ENCODE measurements at regions not wholly inside any gene's neighbourhood (a gene's known extent, or its start where the extent isn't known, plus 50 kb on each side); places are given as distances from the start of the nearest gene placed in this dataset.

DNA sequence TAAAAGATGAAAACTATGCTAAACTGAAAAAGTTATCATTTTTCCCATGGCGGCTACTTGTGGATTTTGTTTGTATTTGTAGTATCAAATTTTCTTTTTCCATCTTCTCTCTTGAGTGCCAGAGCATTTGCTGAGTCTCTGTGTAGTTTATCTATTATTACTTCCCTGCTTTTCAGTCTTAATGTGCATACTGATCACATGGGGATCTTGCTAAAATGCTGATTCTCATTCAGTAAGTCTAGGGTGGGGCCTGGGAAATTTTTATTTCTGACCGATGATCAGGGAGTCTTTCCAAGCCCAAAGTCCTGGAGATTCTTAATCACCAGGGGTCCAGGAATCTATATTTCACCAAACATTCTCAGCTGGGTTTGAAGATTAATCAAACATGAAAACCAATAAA is 189.0 kb upstream of the GOT2 start:
- no peaks in the 10 kb centered on the region for H3K36me3 Mint-ChIP-seq
- Histone ChIP-seq H3K27ac (ENCODE audit: low read depth, low read length) (no peak overlapping the region), H3K27me3 (ENCODE audit: insufficient read depth, low read length) (no peaks in the 10 kb centered on the region), H3K4me3 (ENCODE audit: low read length in 2 of 2) (no peak overlapping the region), H3K9me3 (ENCODE audit: control insufficient read depth in 1 of 2, low read length in 2 of 2) (no peaks in the 10 kb centered on the region), H3K36me3 (ENCODE audit: insufficient read depth, low read length) (no peaks in the 10 kb centered on the region), H3K4me1 (ENCODE audit: insufficient read depth, low read length) (no peaks in the 10 kb centered on the region)
- H3K4me3 Mint-ChIP-seq: no peak overlapping the region
- H3K4me1 Mint-ChIP-seq: no peaks in the 10 kb centered on the region
- no peak for DNase-seq
- peaks cover 0 to 9% (median 4%) of the 10 kb centered on the region in 8 donors for H3K9me3 Mint-ChIP-seq
- intact Hi-C loops (cut with micrococcal nuclease): no loop called here
- no peak overlapping the region for H3K27ac Mint-ChIP-seq
- ChIA-PET POLR2A (ENCODE audit: partially characterized antibody) (no interaction called here), CTCF (ENCODE audit: partially characterized antibody) (no interaction called here)
- H3K27me3 Mint-ChIP-seq: peaks cover 0 to 4% of the 10 kb centered on the region in 2 donors

DNA sequence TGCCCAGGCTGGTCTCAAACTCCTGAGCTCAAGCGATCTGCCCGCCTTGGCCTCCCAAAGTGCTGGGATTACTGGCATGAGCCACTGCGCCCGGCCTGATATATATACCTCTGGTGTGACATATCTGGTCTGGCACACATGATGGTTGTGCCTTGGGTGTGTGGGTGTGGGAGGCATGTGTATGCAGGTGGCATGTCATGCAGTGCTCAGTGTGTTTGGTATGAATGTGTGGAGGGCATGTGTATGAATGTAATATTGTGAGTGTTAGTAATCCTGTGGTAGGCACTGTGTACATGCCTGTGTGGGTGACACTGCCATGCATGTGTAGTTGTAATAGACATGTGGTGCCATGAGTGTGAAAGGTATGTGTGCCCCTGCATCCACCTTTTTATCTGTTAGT is 179.3 kb upstream of the GOT2 start:
- no peak overlapping the region for H3K27ac Mint-ChIP-seq
- DNase-seq: no peak
- H3K4me1 ChIP-seq (ENCODE audit: insufficient read depth, low read length): no peaks in the 10 kb centered on the region
- CTCF ChIA-PET (ENCODE audit: partially characterized antibody): no interaction called here
- H3K36me3 ChIP-seq (ENCODE audit: insufficient read depth, low read length): no peaks in the 10 kb centered on the region
- peaks cover 0 to 23% (median 8%) of the 10 kb centered on the region in 8 donors for H3K9me3 Mint-ChIP-seq
- intact Hi-C loops (cut with micrococcal nuclease): no loop called here
- no peaks in the 10 kb centered on the region for H3K27me3 ChIP-seq (ENCODE audit: insufficient read depth, low read length)
- no peak overlapping the region for H3K4me3 ChIP-seq (ENCODE audit: low read length in 2 of 2)
- no peak overlapping the region for H3K27ac ChIP-seq (ENCODE audit: low read depth, low read length)
- POLR2A ChIA-PET (ENCODE audit: partially characterized antibody): no interaction called here
- H3K4me3 Mint-ChIP-seq: no peak overlapping the region
- no peaks in the 10 kb centered on the region for H3K9me3 ChIP-seq (ENCODE audit: control insufficient read depth in 1 of 2, low read length in 2 of 2)
- H3K36me3 Mint-ChIP-seq: no peaks in the 10 kb centered on the region
- H3K27me3 Mint-ChIP-seq: no peaks in the 10 kb centered on the region
- no peaks in the 10 kb centered on the region for H3K4me1 Mint-ChIP-seq

DNA sequence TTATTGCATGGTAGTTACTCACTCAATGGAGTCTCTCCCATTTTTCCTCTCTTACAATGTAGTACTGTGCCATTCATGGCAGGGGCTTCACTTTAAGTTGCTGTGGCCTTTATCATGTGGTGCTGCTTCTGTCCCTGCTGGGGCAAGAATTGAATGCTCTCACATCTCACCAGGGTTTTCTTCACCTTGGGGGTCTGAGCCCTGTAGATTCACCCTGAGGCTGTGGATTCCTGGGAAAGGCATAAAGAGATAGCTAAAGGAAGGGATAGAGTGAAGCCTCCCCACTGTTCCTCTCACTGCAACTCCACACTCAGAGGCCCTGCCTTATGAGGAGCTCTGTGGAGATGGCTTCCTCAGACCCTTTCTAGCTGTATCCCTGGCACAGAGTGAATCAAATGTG is 178.5 kb upstream of the GOT2 start:
- H3K9me3 ChIP-seq (ENCODE audit: control insufficient read depth in 1 of 2, low read length in 2 of 2): no peaks in the 10 kb centered on the region
- H3K27ac Mint-ChIP-seq: no peak overlapping the region
- POLR2A ChIA-PET (ENCODE audit: partially characterized antibody): no interaction called here
- intact Hi-C loops (cut with micrococcal nuclease): no loop called here
- no peaks in the 10 kb centered on the region for H3K27me3 Mint-ChIP-seq
- no peak for DNase-seq
- no peak overlapping the region for H3K4me3 ChIP-seq (ENCODE audit: low read length in 2 of 2)
- no peak overlapping the region for H3K27ac ChIP-seq (ENCODE audit: low read depth, low read length)
- no peaks in the 10 kb centered on the region for H3K4me1 Mint-ChIP-seq
- no peaks in the 10 kb centered on the region for H3K4me1 ChIP-seq (ENCODE audit: insufficient read depth, low read length)
- H3K9me3 Mint-ChIP-seq: peaks cover 0 to 18% (median 8%) of the 10 kb centered on the region in 8 donors
- no peaks in the 10 kb centered on the region for H3K36me3 Mint-ChIP-seq
- H3K36me3 ChIP-seq (ENCODE audit: insufficient read depth, low read length): no peaks in the 10 kb centered on the region
- no peaks in the 10 kb centered on the region for H3K27me3 ChIP-seq (ENCODE audit: insufficient read depth, low read length)
- CTCF ChIA-PET (ENCODE audit: partially characterized antibody): no interaction called here
- H3K4me3 Mint-ChIP-seq: no peak overlapping the region

DNA sequence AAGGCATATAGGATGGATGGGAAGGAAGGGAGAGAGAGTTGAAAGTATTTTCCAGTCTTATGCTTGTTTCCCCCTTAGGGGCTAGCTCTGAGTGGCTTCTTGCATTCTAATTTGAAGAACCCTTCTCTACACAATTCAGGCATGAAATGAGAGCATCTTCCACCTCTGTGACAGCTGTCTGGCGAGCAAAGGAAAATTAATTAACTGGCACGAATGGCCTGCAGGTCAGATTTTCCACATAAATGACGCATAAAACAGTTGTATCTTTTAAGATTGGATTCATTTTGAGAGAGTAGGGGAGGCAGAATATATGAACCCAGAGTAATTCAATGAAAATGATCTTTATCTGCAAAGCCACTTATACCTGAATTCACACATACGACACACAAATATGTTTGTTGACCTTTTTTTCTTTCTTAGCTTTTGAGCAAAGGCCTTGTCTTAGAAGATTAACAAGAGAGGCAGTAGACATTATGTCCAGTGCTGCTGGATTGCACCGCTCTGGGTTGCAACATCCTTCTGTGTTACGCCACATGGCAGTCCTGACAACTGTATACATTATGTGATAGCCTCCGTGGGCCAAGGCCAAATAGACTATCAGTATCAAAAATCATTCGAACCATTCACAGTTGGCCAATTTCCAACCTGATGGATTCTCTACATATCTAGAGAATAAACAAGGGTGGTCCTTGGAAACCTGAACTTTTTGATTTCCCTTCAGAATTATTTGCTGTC is 173.0 kb upstream of the GOT2 start:
- no peaks in the 10 kb centered on the region for H3K4me1 Mint-ChIP-seq
- CTCF ChIA-PET (ENCODE audit: partially characterized antibody): no interaction called here
- H3K27ac ChIP-seq (ENCODE audit: low read depth, low read length): no peak overlapping the region

DNA sequence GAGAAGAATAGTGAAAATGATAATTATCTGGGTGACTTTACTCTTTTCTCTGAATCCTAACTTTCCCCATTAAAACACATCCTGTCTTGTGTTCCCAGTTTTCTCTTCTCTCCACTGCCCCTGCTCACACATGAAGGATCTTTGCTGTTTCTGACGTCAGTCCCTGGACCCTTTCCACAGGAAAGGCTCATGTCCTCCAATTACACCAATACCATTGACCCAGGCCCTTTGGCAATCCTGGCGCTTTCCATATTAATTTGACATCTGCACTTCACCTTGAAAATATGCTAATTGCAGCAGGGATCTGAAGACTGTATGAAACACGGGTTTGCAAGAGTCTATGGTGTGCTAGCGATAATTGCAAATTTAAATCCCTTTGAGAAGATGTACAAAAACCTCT is 170.2 kb upstream of the GOT2 start:
- CTCF ChIA-PET (ENCODE audit: partially characterized antibody): no interaction called here
- POLR2A ChIA-PET (ENCODE audit: partially characterized antibody): no interaction called here

More for the DNA sequence above, 173.0 kb upstream of the GOT2 start:
- no peaks in the 10 kb centered on the region for H3K27me3 Mint-ChIP-seq
- POLR2A ChIA-PET (ENCODE audit: partially characterized antibody): no interaction called here
- Histone ChIP-seq H3K4me3 (ENCODE audit: low read length in 2 of 2) (no peak overlapping the region), H3K9me3 (ENCODE audit: control insufficient read depth in 1 of 2, low read length in 2 of 2) (no peaks in the 10 kb centered on the region), H3K4me1 (ENCODE audit: insufficient read depth, low read length) (no peaks in the 10 kb centered on the region), H3K27me3 (ENCODE audit: insufficient read depth, low read length) (no peaks in the 10 kb centered on the region), H3K36me3 (ENCODE audit: insufficient read depth, low read length) (no peaks in the 10 kb centered on the region)
- no peak overlapping the region for H3K4me3 Mint-ChIP-seq
- no peaks in the 10 kb centered on the region for H3K36me3 Mint-ChIP-seq
- intact Hi-C loops (cut with micrococcal nuclease): no loop called here
- no peak for DNase-seq
- no peak overlapping the region for H3K27ac Mint-ChIP-seq
- H3K9me3 Mint-ChIP-seq: peaks cover 0 to 3% (median 0%) of the 10 kb centered on the region in 8 donors

DNA sequence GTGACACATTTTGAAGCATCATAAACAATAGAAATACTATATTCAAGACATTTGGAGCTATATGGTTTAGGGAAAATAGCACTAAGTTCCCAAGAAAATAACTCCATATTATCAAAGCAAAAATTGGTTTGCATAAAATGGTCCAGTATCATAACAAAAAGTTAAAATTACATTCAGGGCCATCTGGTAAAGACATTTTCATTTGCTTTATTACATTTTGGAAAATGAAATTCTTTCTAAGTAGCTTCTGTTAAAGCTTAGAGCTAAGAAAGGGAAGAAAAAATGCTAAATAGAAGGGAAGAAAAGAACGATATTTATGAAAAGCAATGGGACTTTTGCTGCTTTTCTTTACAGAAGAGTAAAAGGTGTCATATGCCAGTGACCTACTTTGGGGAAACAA is 155.4 kb upstream of the GOT2 start:
- intact Hi-C loops (cut with micrococcal nuclease): no loop called here
- Histone ChIP-seq H3K9me3 (ENCODE audit: control insufficient read depth in 1 of 2, low read length in 2 of 2) (no peaks in the 10 kb centered on the region), H3K36me3 (ENCODE audit: insufficient read depth, low read length) (no peaks in the 10 kb centered on the region), H3K27me3 (ENCODE audit: insufficient read depth, low read length) (no peaks in the 10 kb centered on the region), H3K4me3 (ENCODE audit: low read length in 2 of 2) (no peak overlapping the region), H3K4me1 (ENCODE audit: insufficient read depth, low read length) (no peaks in the 10 kb centered on the region), H3K27ac (ENCODE audit: low read depth, low read length) (no peak overlapping the region)
- no peak for DNase-seq
- H3K4me1 Mint-ChIP-seq: no peaks in the 10 kb centered on the region
- peaks cover 0 to 11% (median 2%) of the 10 kb centered on the region in 8 donors for H3K9me3 Mint-ChIP-seq
- no peak overlapping the region for H3K4me3 Mint-ChIP-seq
- POLR2A ChIA-PET (ENCODE audit: partially characterized antibody): no interaction called here
- CTCF ChIA-PET (ENCODE audit: partially characterized antibody): no interaction called here
- peaks cover 0 to 9% of the 10 kb centered on the region in 2 donors for H3K27me3 Mint-ChIP-seq
- no peaks in the 10 kb centered on the region for H3K36me3 Mint-ChIP-seq
- no peak overlapping the region for H3K27ac Mint-ChIP-seq

More for the DNA sequence above, 170.2 kb upstream of the GOT2 start:
- no peaks in the 10 kb centered on the region for H3K9me3 ChIP-seq (ENCODE audit: control insufficient read depth in 1 of 2, low read length in 2 of 2)
- H3K27ac ChIP-seq (ENCODE audit: low read depth, low read length): no peak overlapping the region
- H3K4me1 ChIP-seq (ENCODE audit: insufficient read depth, low read length): no peaks in the 10 kb centered on the region
- Mint-ChIP-seq H3K4me3 (no peak overlapping the region), H3K9me3 (no peaks in the 10 kb centered on the region), H3K27ac (no peak overlapping the region), H3K27me3 (no peaks in the 10 kb centered on the region), H3K36me3 (no peaks in the 10 kb centered on the region), H3K4me1 (no peaks in the 10 kb centered on the region)
- H3K4me3 ChIP-seq (ENCODE audit: low read length in 2 of 2): no peak overlapping the region
- no peak for DNase-seq
- no peaks in the 10 kb centered on the region for H3K36me3 ChIP-seq (ENCODE audit: insufficient read depth, low read length)
- no peaks in the 10 kb centered on the region for H3K27me3 ChIP-seq (ENCODE audit: insufficient read depth, low read length)
- intact Hi-C loops (cut with micrococcal nuclease): no loop called here

DNA sequence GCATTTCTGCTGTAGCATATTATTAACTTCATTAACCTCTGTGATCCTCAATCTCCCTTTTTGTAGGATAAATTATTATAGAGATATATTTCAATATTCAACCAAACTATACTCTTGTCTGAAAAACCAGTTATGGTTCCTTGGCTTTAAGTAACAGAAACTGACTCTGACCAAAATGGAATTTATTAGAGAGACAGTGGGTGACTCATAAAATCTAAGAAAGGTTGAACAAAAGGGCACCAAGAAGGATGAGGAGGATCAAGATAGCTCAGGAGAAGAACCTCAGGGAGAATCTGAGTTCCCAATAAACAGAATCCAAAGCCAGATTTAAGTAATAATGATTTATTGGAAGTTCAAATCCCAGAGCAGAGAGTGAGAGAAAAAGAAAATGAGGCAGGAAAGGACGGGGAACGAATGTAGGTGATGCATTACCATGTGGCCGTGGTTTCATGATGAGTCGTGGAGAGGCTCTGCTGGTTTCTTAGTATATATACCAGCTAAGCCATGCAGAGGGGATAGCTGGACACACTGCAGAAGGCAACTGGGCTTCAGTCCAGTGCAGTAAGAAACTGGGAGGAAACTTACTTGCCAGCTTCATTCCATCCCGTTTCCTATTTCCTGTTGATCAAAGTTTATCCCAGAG is 151.5 kb upstream of the GOT2 start:
- peaks cover 0 to 5% (median under 1%) of the 10 kb centered on the region in 8 donors for H3K9me3 Mint-ChIP-seq
- ChIA-PET POLR2A (ENCODE audit: partially characterized antibody) (no interaction called here), CTCF (ENCODE audit: partially characterized antibody) (no interaction called here)
- intact Hi-C loops (cut with micrococcal nuclease): no loop called here
- Histone ChIP-seq H3K27me3 (ENCODE audit: insufficient read depth, low read length) (no peaks in the 10 kb centered on the region), H3K9me3 (ENCODE audit: control insufficient read depth in 1 of 2, low read length in 2 of 2) (no peaks in the 10 kb centered on the region), H3K27ac (ENCODE audit: low read depth, low read length) (no peak overlapping the region), H3K4me3 (ENCODE audit: low read length in 2 of 2) (no peak overlapping the region), H3K36me3 (ENCODE audit: insufficient read depth, low read length) (no peaks in the 10 kb centered on the region), H3K4me1 (ENCODE audit: insufficient read depth, low read length) (no peaks in the 10 kb centered on the region)
- H3K4me1 Mint-ChIP-seq: no peaks in the 10 kb centered on the region
- H3K27me3 Mint-ChIP-seq: peaks cover 4 to 5% of the 10 kb centered on the region in 2 donors
- no peak for DNase-seq
- no peaks in the 10 kb centered on the region for H3K36me3 Mint-ChIP-seq
- no peak overlapping the region for H3K4me3 Mint-ChIP-seq
- no peak overlapping the region for H3K27ac Mint-ChIP-seq

Data from CD4-positive, alpha-beta memory T cell (primary cell).